ENCODE measurements at regions not wholly inside any gene's neighbourhood (a gene's known extent, or its start where the extent isn't known, plus 50 kb on each side); places are given as distances from the start of the nearest gene placed in this dataset.

DNA sequence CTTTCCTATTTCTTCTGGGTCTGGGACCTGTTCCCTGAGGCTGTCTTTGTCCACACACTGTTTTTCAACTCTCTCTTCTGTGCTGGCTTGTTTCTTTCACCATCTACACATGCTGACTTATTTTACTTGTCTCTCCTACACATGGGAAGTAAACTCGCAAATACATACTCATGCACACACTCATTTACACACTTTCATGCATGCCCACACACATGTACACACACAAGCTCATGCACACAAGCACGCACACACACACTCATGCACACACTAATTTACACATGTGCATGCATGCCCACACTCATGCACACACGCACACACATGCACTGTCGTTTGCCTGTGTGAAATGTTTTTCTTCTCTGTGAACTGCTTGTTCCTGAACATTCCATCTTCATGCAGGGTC, 169.0 kb downstream of the IRX2 start:
- Histone ChIP-seq H3K4me3 (ENCODE audit: low read length, poor library complexity, severe bottlenecking) (no peak overlapping the region), H2AFZ (ENCODE audit: low read length) (no peak overlapping the region), H3K4me1 (ENCODE audit: insufficient read depth, low read length, poor library complexity, severe bottlenecking) (no peaks in the 10 kb centered on the region), H3K9ac (ENCODE audit: low read depth, low read length, poor library complexity, severe bottlenecking) (no peak overlapping the region), H3K4me2 (ENCODE audit: low read depth, low read length, poor library complexity, severe bottlenecking) (no peak overlapping the region), H3K9me2 (replicated peaks; ENCODE audit: low read depth, low read length) (no peaks in the 10 kb centered on the region), H4K20me1 (ENCODE audit: insufficient read depth, low read length, poor library complexity, severe bottlenecking) (no peaks in the 10 kb centered on the region), H3K79me2 (ENCODE audit: insufficient read depth, low read length) (no peaks in the 10 kb centered on the region), H3K27me3 (ENCODE audit: insufficient read depth, low read length, poor library complexity, severe bottlenecking) (no peaks in the 10 kb centered on the region), H3K9me3 (ENCODE audit: insufficient read depth, low read depth, low read length) (peaks cover 25% of the 10 kb centered on the region; the same call in 1 of the 2 replicates), H3K36me3 (ENCODE audit: insufficient read depth, low read length) (no peaks in the 10 kb centered on the region), H3F3A (ENCODE audit: low read depth) (no peaks in the 10 kb centered on the region)
- TF ChIP-seq, protein P1, sequence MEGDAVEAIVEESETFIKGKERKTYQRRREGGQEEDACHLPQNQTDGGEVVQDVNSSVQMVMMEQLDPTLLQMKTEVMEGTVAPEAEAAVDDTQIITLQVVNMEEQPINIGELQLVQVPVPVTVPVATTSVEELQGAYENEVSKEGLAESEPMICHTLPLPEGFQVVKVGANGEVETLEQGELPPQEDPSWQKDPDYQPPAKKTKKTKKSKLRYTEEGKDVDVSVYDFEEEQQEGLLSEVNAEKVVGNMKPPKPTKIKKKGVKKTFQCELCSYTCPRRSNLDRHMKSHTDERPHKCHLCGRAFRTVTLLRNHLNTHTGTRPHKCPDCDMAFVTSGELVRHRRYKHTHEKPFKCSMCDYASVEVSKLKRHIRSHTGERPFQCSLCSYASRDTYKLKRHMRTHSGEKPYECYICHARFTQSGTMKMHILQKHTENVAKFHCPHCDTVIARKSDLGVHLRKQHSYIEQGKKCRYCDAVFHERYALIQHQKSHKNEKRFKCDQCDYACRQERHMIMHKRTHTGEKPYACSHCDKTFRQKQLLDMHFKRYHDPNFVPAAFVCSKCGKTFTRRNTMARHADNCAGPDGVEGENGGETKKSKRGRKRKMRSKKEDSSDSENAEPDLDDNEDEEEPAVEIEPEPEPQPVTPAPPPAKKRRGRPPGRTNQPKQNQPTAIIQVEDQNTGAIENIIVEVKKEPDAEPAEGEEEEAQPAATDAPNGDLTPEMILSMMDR (conservative IDR thresholded peaks at IDR 0.05; ENCODE audit: low read length) = no peak
- TF ChIP-seq EZH2phosphoT487 (IDR thresholded peaks at IDR 0.05; ENCODE audit: borderline replicate concordance) = no peak

DNA sequence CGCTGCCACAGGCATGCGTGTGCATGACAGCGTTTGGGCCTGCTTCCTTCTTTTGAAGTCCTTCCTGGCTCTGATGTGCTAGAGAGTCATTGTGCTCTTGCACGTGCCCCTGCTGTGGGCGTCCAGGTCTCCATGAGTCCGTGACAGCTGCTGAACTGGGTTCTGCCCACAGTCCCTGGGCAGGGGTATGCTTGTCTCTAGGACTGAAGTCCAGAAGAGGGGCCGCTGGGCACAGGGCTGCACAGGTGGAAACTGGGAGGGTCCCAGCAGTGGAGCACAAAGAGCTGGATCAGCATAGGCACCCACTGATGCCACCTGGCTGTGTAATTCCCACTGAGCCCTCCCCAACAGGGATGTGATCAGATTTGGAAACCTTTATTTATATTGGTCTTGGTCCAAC, 169.4 kb downstream of the IRX2 start:
- H3K9ac ChIP-seq (ENCODE audit: low read depth, low read length, poor library complexity, severe bottlenecking) = no peak overlapping the region
- H3K4me3 ChIP-seq (ENCODE audit: low read length, poor library complexity, severe bottlenecking) = no peak overlapping the region
- H2AFZ ChIP-seq (ENCODE audit: low read length) = no peak overlapping the region
- no peak overlapping the region for H3K4me2 ChIP-seq (ENCODE audit: low read depth, low read length, poor library complexity, severe bottlenecking)
- peaks cover 25% of the 10 kb centered on the region; the same call in 1 of the 2 replicates for H3K9me3 ChIP-seq (ENCODE audit: insufficient read depth, low read depth, low read length)
- no peaks in the 10 kb centered on the region for H3F3A ChIP-seq (ENCODE audit: low read depth)
- no peaks in the 10 kb centered on the region for H4K20me1 ChIP-seq (ENCODE audit: insufficient read depth, low read length, poor library complexity, severe bottlenecking)
- H3K36me3 ChIP-seq (ENCODE audit: insufficient read depth, low read length) = no peaks in the 10 kb centered on the region
- no peaks in the 10 kb centered on the region for H3K4me1 ChIP-seq (ENCODE audit: insufficient read depth, low read length, poor library complexity, severe bottlenecking)
- H3K27me3 ChIP-seq (ENCODE audit: insufficient read depth, low read length, poor library complexity, severe bottlenecking) = no peaks in the 10 kb centered on the region
- no peaks in the 10 kb centered on the region for H3K79me2 ChIP-seq (ENCODE audit: insufficient read depth, low read length)
- no peaks in the 10 kb centered on the region for H3K9me2 ChIP-seq (replicated peaks; ENCODE audit: low read depth, low read length)
- TF ChIP-seq EZH2phosphoT487 (IDR thresholded peaks at IDR 0.05; ENCODE audit: borderline replicate concordance) = no peak
- TF ChIP-seq, protein P1 (conservative IDR thresholded peaks at IDR 0.05; ENCODE audit: low read length) = no peak

DNA sequence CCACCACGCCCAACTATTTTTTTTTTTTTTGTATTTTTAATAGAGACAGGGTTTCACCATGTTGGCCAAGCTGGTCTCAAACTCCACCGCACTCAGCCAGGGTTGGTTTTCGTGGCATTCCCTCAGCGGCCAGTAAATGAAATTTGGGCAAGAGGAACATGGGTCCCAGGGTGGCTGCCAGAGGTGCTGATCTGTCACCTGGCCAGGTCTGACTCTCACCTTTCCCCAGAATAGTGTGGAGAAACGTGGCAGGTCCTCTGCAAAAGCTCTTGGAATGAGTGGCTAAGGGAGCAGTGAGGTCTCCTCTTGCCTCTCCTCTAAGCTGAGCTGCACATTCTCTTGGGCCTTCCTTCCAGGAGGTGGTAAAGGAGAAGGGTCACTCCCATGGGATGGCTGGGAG, 170.1 kb downstream of the IRX2 start:
- no peak overlapping the region for H3K4me2 ChIP-seq (ENCODE audit: low read depth, low read length, poor library complexity, severe bottlenecking)
- H3K9me3 ChIP-seq (ENCODE audit: insufficient read depth, low read depth, low read length) = peaks cover 18% of the 10 kb centered on the region; the same call in 1 of the 2 replicates
- H3K79me2 ChIP-seq (ENCODE audit: insufficient read depth, low read length) = no peaks in the 10 kb centered on the region
- H3K9ac ChIP-seq (ENCODE audit: low read depth, low read length, poor library complexity, severe bottlenecking) = no peak overlapping the region
- H3K9me2 ChIP-seq (replicated peaks; ENCODE audit: low read depth, low read length) = no peaks in the 10 kb centered on the region
- H4K20me1 ChIP-seq (ENCODE audit: insufficient read depth, low read length, poor library complexity, severe bottlenecking) = no peaks in the 10 kb centered on the region
- H3K36me3 ChIP-seq (ENCODE audit: insufficient read depth, low read length) = no peaks in the 10 kb centered on the region
- no peak for TF ChIP-seq EZH2phosphoT487 (IDR thresholded peaks at IDR 0.05; ENCODE audit: borderline replicate concordance)
- TF ChIP-seq, protein P1 (conservative IDR thresholded peaks at IDR 0.05; ENCODE audit: low read length) = no peak
- H2AFZ ChIP-seq (ENCODE audit: low read length) = no peak overlapping the region
- no peak overlapping the region for H3K4me3 ChIP-seq (ENCODE audit: low read length, poor library complexity, severe bottlenecking)
- H3K27me3 ChIP-seq (ENCODE audit: insufficient read depth, low read length, poor library complexity, severe bottlenecking) = no peaks in the 10 kb centered on the region
- no peaks in the 10 kb centered on the region for H3K4me1 ChIP-seq (ENCODE audit: insufficient read depth, low read length, poor library complexity, severe bottlenecking)
- H3F3A ChIP-seq (ENCODE audit: low read depth) = no peaks in the 10 kb centered on the region

Data from Loucy (cell line).